ENCODE measurements at regions not wholly inside any gene's neighbourhood (a gene's known extent, or its start where the extent isn't known, plus 50 kb on each side); places are given as distances from the start of the nearest gene placed in this dataset.

DNA sequence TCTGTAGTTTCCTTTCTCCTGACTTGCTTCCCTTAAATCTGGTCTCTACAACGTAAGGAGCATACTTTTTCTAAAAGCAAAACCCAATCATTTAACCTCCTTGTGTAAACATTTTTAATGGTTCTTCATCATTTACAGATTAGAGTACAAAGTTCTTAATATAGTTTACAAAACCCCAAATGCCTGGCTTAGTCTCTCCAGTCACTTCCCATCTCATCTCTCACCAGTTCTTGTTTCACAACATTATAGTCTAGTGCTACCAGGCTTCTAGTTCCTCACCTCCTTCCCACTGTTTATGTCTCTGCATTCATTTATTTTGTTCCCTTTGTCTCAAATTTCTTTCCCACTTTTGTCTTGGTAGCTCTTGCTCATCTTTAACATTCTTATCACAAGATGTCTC is 168.4 kb downstream of the FASLG start:
- H3K27ac Mint-ChIP-seq, result no peak overlapping the region
- WGBS (ENCODE audit: extremely low coverage, insufficient read length, low lambda C conversion rate), result no CpG with 5 or more reads among the region's 1 CpG
- Histone ChIP-seq H2AK5ac (ENCODE audit: insufficient read length, low read length) (no peak overlapping the region), H3K23me2 (ENCODE audit: insufficient read length, low read depth, low read length, poor library complexity, severe bottlenecking) (no peaks in the 10 kb centered on the region), H3K4ac (ENCODE audit: low read depth, low read length) (no peak overlapping the region), H3T11ph (ENCODE audit: low read length) (no peak overlapping the region), H4K8ac (replicated peaks; ENCODE audit: insufficient read length, low read depth, low read length) (no peak overlapping the region), H3K18ac (ENCODE audit: insufficient read length, low read depth, low read length) (no peak overlapping the region), H3K9ac (ENCODE audit: extremely low read depth, insufficient read length, low read length) (no peak overlapping the region), H2BK15ac (ENCODE audit: low read depth, low read length) (no peak overlapping the region), H3K4me2 (ENCODE audit: insufficient read depth, insufficient read length, low read length) (no peak overlapping the region), H4K20me1 (ENCODE audit: control insufficient read depth, insufficient read depth, insufficient read length) (no peaks in the 10 kb centered on the region), H3K27me3 (ENCODE audit: insufficient read depth, low read length) (no peaks in the 10 kb centered on the region), H3K56ac (ENCODE audit: insufficient read length, low read depth, low read length) (no peak overlapping the region), H3K4me1 (ENCODE audit: insufficient read depth, low read length) (no peaks in the 10 kb centered on the region), H4K91ac (ENCODE audit: insufficient read length, low read depth, low read length) (no peak overlapping the region), H2BK12ac (ENCODE audit: insufficient read length, low read depth, low read length) (no peak overlapping the region), H2BK120ac (ENCODE audit: low read depth, low read length, poor library complexity, severe bottlenecking) (no peak overlapping the region), H4K5ac (ENCODE audit: insufficient read length, low read depth, low read length) (no peak overlapping the region), H3K9me3 (ENCODE audit: control insufficient read depth, low read depth, low read length) (no peaks in the 10 kb centered on the region), H3K79me2 (ENCODE audit: insufficient read depth, low read length) (no peaks in the 10 kb centered on the region), H2BK5ac (ENCODE audit: insufficient read length, low read length) (no peak overlapping the region), H2AFZ (ENCODE audit: low read length) (no peak overlapping the region), H3K23ac (ENCODE audit: insufficient read length, low read depth, low read length) (no peak overlapping the region), H2BK20ac (ENCODE audit: low read depth, low read length, poor library complexity, severe bottlenecking) (no peak overlapping the region), H3K14ac (ENCODE audit: insufficient read depth, low read length) (no peak overlapping the region), H3K27ac (ENCODE audit: insufficient read length, low read depth, low read length) (no peak overlapping the region), H3K79me1 (ENCODE audit: insufficient read depth, low read depth, low read length, poor library complexity, severe bottlenecking) (no peaks in the 10 kb centered on the region)
- no peak overlapping the region for H3K4me3 Mint-ChIP-seq
- no peak for DNase-seq
- H3K36me3 Mint-ChIP-seq (ENCODE audit: insufficient read depth in 1 of 3, low read depth in 3 of 3), result no peaks in the 10 kb centered on the region
- H3K9me3 Mint-ChIP-seq, result no peaks in the 10 kb centered on the region
- H3K27me3 Mint-ChIP-seq (ENCODE audit: low read depth), result peaks cover 2% of the 10 kb centered on the region; the same call in 1 of the 2 replicates
- TF ChIP-seq, protein P1, sequence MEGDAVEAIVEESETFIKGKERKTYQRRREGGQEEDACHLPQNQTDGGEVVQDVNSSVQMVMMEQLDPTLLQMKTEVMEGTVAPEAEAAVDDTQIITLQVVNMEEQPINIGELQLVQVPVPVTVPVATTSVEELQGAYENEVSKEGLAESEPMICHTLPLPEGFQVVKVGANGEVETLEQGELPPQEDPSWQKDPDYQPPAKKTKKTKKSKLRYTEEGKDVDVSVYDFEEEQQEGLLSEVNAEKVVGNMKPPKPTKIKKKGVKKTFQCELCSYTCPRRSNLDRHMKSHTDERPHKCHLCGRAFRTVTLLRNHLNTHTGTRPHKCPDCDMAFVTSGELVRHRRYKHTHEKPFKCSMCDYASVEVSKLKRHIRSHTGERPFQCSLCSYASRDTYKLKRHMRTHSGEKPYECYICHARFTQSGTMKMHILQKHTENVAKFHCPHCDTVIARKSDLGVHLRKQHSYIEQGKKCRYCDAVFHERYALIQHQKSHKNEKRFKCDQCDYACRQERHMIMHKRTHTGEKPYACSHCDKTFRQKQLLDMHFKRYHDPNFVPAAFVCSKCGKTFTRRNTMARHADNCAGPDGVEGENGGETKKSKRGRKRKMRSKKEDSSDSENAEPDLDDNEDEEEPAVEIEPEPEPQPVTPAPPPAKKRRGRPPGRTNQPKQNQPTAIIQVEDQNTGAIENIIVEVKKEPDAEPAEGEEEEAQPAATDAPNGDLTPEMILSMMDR (conservative IDR thresholded peaks at IDR 0.05), result no peak
- no peaks in the 10 kb centered on the region for H3K4me1 Mint-ChIP-seq

Measured in H9 (cell line).